GM19324 (cell line): ENCODE measurements at regions not wholly inside any gene's neighbourhood (a gene's known extent, or its start where the extent isn't known, plus 50 kb on each side); places are given as distances from the start of the nearest gene placed in this dataset.
"Not testable (repeated sequence)": the region's sequence is repeated elsewhere in the genome, so short reads cannot be mapped to it uniquely, and the experiment has no call there.

ENCODE experiments used
- ATAC-seq: cut with Tn5 transposase; IDR thresholded peaks from one replicate; pipeline ENCODE4 v1.9.1; 2021; ENCODE audit warnings: mild to moderate bottlenecking, moderate library complexity; ENCODE audit not compliant: unreplicated experiment, low FRiP score

DNA sequence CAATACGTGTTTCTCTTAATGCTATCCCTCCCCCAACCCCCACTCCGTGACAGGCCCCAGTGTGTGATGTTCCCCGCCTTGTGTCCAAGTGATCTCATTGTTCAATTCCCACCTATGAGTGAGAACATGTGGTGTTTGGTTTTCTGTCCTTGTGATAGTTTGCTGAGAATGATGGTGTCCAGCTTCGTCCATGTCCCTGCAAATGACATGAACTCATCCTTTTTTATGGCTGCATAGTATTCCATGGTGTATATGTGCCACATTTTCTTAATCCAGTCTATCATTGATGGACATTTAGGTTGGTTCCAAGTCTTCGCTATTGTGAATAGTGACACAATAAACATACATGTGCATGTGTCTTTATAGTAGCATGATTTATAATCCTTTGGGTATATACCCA is 52.5 kb downstream of the KIAA0408 start:
- not testable (repeated sequence) for ATAC-seq

DNA sequence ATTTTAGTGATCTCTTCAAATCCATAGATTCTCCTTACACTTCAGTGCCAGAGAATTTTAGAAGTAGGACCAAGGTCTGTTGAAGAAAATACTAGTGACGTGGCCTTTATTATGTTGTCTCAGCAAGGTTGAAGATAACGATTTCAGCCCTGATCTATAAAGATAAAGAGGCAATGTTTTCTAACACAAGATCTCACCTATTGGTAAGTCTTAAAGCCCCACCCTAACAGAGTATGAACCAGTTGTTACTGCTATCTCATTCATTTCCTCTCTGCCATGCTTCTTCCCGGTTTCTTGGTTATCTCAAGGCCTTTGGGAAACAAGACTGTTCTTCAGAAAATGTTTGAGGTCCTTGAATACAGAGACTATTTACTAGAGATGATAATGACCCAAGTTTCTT is 53.1 kb downstream of the KIAA0408 start:
- no peak for ATAC-seq

DNA sequence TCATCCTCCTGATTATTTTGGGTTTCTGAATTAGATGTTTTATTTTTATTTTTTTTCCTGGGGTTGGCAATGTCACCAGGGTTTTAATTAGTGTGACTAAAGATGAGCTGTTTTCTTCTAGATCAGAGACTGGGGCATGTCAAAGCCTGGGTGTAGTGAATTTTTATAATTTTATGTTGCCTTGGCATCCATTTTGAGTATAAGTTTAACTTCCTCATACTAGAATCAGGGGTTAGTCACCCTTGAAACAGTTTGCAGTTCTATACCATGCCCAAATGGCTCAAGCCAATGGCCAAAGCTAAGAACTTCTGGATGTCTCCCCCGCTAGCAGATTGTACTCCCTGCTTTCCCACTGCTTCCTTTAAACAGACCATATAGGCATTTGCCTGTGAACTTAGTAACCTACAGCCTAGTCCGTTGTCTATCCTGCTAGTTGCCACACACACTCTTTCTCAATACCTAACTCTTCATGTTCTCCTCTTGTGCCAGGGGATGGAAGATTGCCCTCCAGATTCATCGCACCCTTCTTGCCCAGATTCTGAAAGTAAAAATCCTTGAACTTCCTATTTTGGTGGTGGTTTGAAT is 54.5 kb downstream of the KIAA0408 start:
- ATAC-seq = no peak

DNA sequence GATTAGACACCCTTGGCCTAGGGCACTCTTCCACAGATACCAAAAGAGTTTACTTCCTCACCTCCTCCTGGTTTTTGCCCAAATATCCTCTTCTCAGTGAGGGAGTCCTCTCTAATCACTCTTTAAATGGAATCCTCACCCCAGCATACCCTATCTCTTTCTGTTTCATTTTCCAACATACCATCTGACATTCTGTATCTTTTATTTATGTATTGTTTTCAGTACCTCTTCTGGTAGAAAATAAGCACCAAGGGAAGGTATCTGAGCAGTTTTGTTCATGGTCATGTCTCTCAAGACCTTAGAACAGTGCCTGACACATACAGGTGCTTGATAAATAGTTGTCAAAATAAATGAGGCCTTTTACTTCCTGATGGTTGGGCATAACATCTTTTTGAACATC is 55.1 kb downstream of the KIAA0408 start:
- peak; percentile 89 for ATAC-seq

DNA sequence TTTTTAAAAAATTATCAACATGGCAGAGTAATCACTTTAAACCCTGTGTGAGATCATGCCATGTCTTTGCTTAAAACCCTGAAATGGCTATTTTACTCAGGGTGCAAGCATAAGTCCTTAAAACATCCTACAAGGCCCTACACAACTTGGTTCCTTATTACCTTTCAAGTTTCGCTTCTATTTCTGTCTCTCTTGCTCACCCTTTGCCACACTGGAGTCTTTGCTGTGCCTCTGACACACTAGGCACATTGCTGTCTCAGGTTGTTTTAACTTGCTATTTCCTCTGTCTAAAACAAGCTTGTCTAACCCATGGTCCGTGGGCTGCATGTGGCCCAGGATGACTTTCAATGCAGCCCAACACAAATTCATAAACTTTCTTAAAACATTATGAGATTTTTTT is 55.6 kb downstream of the KIAA0408 start:
- peak; percentile 83 for ATAC-seq

DNA sequence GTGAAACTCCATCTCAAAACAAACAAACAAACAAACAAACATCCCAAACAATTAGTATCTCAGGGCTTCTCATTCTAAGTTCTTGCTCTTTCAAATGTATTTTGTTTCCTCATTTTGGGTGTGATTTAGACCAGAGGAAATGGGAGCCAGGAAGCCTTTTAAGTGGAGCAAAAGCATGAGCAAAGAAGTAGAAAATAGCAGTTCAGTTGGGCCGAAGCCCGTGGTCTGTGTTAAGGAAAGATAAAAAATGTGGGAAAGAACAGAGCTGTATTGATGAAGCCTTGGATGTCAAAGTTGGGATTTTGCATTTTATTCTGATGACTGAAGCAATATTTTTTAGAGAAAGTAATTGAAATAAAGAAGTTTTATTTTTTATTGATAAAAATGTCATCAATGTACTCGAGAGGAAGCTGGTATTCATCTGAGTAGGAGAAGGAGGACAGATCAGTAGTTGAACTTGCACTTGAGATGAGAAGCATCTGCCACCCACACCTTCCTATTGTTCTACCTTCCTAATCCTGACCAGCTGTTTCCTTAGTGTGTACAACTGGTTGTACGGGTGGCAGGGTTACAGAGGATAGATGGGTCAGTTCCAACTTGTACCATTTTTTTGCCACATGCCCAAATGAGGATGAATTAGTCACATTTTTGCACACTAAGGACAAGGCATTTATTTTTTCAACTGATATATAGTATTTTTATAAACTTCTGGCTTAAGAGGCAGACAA is 56.1 kb downstream of the KIAA0408 start:
- ATAC-seq = no peak

DNA sequence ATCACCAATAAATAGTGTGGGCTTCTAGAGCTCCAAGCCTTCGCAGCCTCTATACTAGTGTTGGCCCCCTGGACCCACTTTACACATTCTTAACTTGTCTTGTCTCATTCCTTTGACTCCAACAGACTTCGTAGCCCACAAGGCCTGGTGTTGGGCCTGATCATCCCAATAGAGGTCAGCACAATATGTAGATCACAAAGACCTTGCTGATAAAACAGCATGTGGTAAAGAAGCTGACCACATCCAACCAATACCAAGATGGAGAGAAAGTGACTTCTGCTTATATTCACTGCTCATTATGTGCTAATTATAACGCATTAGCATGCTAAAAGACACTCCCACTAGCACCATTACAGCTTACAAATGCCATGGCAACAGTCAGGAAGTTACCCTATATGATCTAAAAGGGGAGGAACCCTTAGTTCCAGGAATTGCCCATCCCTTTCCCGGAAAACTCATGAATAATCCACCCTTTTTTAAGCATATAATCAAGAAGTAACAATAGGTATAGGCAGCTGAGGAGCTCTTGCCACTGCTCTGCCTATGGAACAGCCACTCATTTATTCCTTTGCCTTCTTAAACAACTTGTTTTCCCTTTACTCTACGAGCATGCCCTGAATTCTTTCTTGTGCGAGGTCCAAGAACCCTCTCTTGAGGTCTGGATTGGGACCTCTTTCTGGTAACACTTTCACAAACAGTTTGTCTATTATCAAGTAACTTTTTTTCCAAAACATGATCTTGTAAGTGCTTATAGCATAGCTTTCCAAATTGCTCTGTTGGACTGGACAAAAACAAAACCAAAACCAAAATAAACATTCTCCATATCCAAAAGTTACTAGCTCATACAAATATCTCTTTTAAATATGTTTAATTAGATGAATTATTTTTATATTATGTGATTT is 54.6 kb upstream of the ECHDC1 start:
- no peak for ATAC-seq

DNA sequence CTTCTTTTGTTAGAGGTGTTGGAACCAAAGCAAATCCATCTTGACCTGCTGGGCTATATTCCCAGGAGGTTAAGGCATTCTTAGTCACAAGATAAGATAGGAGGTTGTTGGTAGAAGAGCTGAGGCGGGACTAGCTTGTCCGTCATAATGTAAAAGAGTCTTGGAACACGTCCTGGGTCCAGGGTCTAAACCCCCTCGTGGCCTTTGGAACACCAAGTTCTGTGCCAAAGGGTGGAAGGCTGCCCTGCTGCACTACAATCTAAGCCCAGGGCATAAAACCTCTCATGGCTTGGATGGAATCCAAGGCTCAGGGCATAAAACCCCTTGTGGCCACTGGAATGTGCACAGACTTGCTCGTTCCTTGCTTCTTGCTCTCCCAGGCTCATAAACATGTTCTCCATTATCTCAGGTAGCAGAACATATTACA is 53.8 kb upstream of the ECHDC1 start:
- ATAC-seq = not testable (repeated sequence)
